Heart right ventricle (tissue), 16 donors: ENCODE measurements at regions not wholly inside any gene's neighbourhood (a gene's known extent, or its start where the extent isn't known, plus 50 kb on each side); places are given as distances from the start of the nearest gene placed in this dataset.
A peak's percentile ranks its signal among the peaks of the same experiment; 100 is the strongest.
"Not testable (repeated sequence)": the region's sequence is repeated elsewhere in the genome, so short reads cannot be mapped to it uniquely, and the experiment has no call there.

ENCODE experiments used
- ATAC-seq, 8 donors: fragments of 200-7000 bp; cut with Tn5 transposase; one replicate each; pipeline ENCODE4 v1.9.1; 2020; ENCODE audit warnings: mild to moderate bottlenecking in 8 of 8, moderate library complexity in 8 of 8, moderate number of reproducible peaks in 1 of 8
- DNase-seq, 2 donors: peaks; one replicate each; pipeline ENCODE4 v3.0.0-alpha.2; 2020
- H3K27ac ChIP-seq, 10 donors: fragments of 200-600 bp; sonication (generic) in 2 of 10; one replicate each; pipeline versions ENCODE4 v1.5.0 to v1.8.0; 2020 to 2022; ENCODE audit warnings: mild to moderate bottlenecking in 3 of 10
- H3K27me3 ChIP-seq, 7 donors: fragments of 200-600 bp; one replicate each; pipeline ENCODE4 v1.8.0; 2021 to 2022; ENCODE audit warnings: mild to moderate bottlenecking in 2 of 7
- H3K36me3 ChIP-seq, 9 donors: fragments of 200-600 bp; sonication (generic) in 1 of 9; one replicate each; pipeline versions ENCODE4 v1.5.0 to v1.8.0; 2020 to 2022; ENCODE audit warnings: mild to moderate bottlenecking in 2 of 9
- H3K4me1 ChIP-seq, 9 donors: fragments of 200-600 bp; sonication (generic) in 1 of 9; one replicate each; pipeline versions ENCODE4 v1.5.0 to v1.8.0; 2020 to 2022; ENCODE audit warnings: mild to moderate bottlenecking in 4 of 9
- H3K4me3 ChIP-seq, 10 donors: fragments of 200-600 bp; sonication (generic) in 2 of 10; one replicate each; pipeline versions ENCODE4 v1.5.0 to v1.8.0; 2020 to 2022; ENCODE audit warnings: mild to moderate bottlenecking in 7 of 10, moderate library complexity in 2 of 10
- H3K9me3 ChIP-seq, 11 donors: fragments of 200-600 bp in 10 of 11; sonication (generic) in 2 of 11; one replicate each; pipeline versions ENCODE4 v1.5.0 to v1.8.0; 2013 to 2022; ENCODE audit warnings: mild to moderate bottlenecking in 2 of 11, control low read depth in 1 of 11, moderate library complexity in 1 of 11
- WGBS, 2 donors: extraction: QIAGEN DNeasy Blood & Tissue Kit; methylation state at CpG; one replicate each; pipeline ENCODE4 v1.1.7; 2013; ENCODE audit warnings: inconsistent platforms in 1 of 2; 5-methylcytosine and 5-hydroxymethylcytosine counted together
- intact Hi-C, 10 donors: fragments of 100-400 bp; cut with DNase I; formaldehyde crosslinking; loops; one replicate each; pipeline versions ENCODE4 v1.11.1 to v1.14.2; 2022
- donor health status: Arrhythmogenic right ventricular cardiomyopathy.
- donor health status: ischemic (EF 13 %, LVEDD 7.1; RV severe dilation, severe dysfunction).
- donor health status: healthy with polysubstance abuse.
- donor health status: DM: no; HTN: yes; CAD: no.
- donor health status: DM: no; HTN: no; CAD: no.
- donor health status: ischemic (EF 25% LVEDD 6.9; RV normal size, moderate dysfunction).
- donor health status: ischemic (EF 25% LVEDD 5.7; RV mildly dilated, moderate dysfunction).
- donor health status: healthy.
- donor health status: DM: yes; HTN: yes; CAD: no.
- donor health status: Ischemic cardiomyopathy.
- donor health status: ischemic (EF 35%, LVEDD 5.7; RV mildly dilated, moderate dysfunction).
- donor health status: nonischemic (EF 11% LVEDD 7.7; RV severe dilation, severe dysfunction).
- donor health status: DM: yes; HTN: yes; CAD: no.
- donor health status: PGD.
- donor health status: ischemic (EF 29% LVEDD 5.4; RV normal size, mild dysfunction).
- donor health status: nonischemic (EF 23%, LVEDD 6.1; RV moderate dilation, normal function).

- H3K27me3 ChIP-seq, result peaks cover 0 to 58% (median 10%) of the 10 kb centered on the region in 7 donors
- intact Hi-C loops, DNase-seq, H3K9me3 ChIP-seq, H3K36me3 ChIP-seq, H3K4me3 ChIP-seq, H3K4me1 ChIP-seq, H3K27ac ChIP-seq: not testable (repeated sequence)
- 11 to 15% methylated on average over 23 to 26 of the region's 27 CpGs for WGBS, 2 donors
- peak in 1 of 8 donors; percentile 59 for ATAC-seq
Observed at GRCh38 chr11:49561240-49561880, 353.0 kb upstream of the FOLH1 start.

DNA sequence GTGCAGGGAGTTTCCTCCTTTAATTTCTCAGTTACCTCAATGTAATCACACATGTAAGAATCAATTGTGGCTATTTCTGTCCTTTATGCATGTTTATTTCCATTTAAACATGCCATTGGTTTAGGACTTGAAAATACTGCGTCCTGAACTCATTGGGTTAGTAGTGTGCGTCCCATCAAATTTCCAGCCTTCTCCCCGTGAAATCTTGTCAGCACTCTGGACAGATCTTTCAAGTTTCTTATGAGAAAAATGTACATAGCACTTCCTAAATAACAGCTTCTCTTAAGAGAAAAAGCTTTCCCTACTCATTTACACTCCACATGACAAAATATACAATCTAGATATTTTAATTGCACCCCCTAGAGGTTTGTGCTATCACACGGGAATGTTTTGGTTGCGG, 353.9 kb upstream of the FOLH1 start:
- ATAC-seq, DNase-seq, H3K4me1 ChIP-seq, H3K27ac ChIP-seq, H3K36me3 ChIP-seq, H3K9me3 ChIP-seq, intact Hi-C loops, H3K4me3 ChIP-seq: not testable (repeated sequence)
- H3K27me3 ChIP-seq, result peaks cover 0 to 54% (median 10%) of the 10 kb centered on the region in 7 donors
- 61 to 63% methylated on average over 5 of the region's 5 CpGs for WGBS, 2 donors

GRCh38 chr11:49579492-49579891, 371.1 kb upstream of the FOLH1 start:
- intact Hi-C loops, H3K27me3 ChIP-seq, H3K4me1 ChIP-seq, DNase-seq, H3K27ac ChIP-seq, H3K9me3 ChIP-seq, ATAC-seq, H3K4me3 ChIP-seq, H3K36me3 ChIP-seq: not testable (repeated sequence)
- 52 to 60% methylated on average over 4 of the region's 4 CpGs for WGBS, 2 donors

- ATAC-seq, H3K27ac ChIP-seq, intact Hi-C loops, H3K9me3 ChIP-seq, DNase-seq, H3K4me1 ChIP-seq, H3K36me3 ChIP-seq, H3K4me3 ChIP-seq, H3K27me3 ChIP-seq: not testable (repeated sequence)
- 34 to 45% methylated on average over 2 of the region's 2 CpGs for WGBS, 2 donors
Observed at GRCh38 chr11:49585495-49585894, 366.7 kb upstream of the OR4C13 start.

- ATAC-seq, intact Hi-C loops: not testable (repeated sequence)
Observed at GRCh38 chr11:49608892-49609291, 343.3 kb upstream of the OR4C13 start.

GRCh38 chr11:49623872-49624271, 328.3 kb upstream of the OR4C13 start:
- intact Hi-C loops, H3K27me3 ChIP-seq, H3K9me3 ChIP-seq, ATAC-seq, H3K4me1 ChIP-seq, H3K4me3 ChIP-seq, H3K27ac ChIP-seq, H3K36me3 ChIP-seq, DNase-seq: not testable (repeated sequence)
- 46 to 64% methylated on average over 1 of the region's 1 CpG for WGBS, 2 donors

More at GRCh38 chr11:49608892-49609291, 343.3 kb upstream of the OR4C13 start:
- DNase-seq, H3K9me3 ChIP-seq, H3K36me3 ChIP-seq, H3K27me3 ChIP-seq, H3K4me1 ChIP-seq, H3K4me3 ChIP-seq, H3K27ac ChIP-seq: not testable (repeated sequence)

DNA sequence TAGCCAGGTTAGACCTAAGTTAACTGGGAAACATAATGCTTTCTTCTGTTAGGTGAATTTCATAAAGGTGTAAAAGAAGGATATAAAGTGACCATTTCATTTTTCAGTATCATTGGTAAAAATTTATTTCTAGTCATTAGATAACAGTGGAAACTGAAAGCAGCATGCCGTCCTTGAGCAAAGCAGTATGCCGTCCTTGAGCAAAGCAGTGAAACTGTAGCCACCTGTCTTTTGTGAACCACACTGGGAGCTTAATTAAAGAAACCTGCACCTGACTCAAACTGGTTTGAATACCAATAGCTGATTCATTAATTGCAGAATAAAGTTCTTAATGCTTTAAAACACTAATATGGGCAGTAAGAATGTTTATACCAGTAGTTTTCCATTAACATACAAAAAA, 281.5 kb upstream of the OR4C13 start:
- H3K27me3 ChIP-seq, ATAC-seq, H3K36me3 ChIP-seq, H3K9me3 ChIP-seq, H3K27ac ChIP-seq, H3K4me1 ChIP-seq, H3K4me3 ChIP-seq, intact Hi-C loops, DNase-seq: not testable (repeated sequence)
- WGBS, 2 donors, result 61 to 66% methylated on average over 2 of the region's 2 CpGs

DNA sequence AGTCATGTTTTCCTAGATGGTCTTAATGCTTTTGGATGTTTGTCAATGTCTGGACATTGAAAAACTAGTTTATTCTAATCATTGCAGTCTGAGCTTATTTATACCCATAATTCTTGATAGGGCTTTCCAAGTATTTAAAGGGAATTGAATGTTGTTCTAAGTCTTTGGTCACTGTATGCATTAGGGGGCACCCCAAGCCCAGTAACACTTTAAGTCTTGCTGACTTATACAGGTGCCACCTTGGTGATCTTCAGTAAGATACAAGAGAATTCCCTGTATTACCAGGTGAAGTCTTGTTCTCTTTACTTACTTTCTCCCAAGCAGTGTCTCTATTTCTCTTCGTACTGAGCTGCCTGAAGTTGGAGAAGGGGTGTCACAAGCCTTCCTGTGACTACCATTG, 250.1 kb upstream of the OR4C13 start:
- 39 to 41% methylated on average over 1 of the region's 1 CpG for WGBS, 2 donors
- H3K4me1 ChIP-seq, H3K27me3 ChIP-seq, DNase-seq, H3K4me3 ChIP-seq, intact Hi-C loops, ATAC-seq, H3K27ac ChIP-seq, H3K36me3 ChIP-seq: not testable (repeated sequence)
- peaks cover 0 to 11% (median 0%) of the 10 kb centered on the region in 11 donors for H3K9me3 ChIP-seq

GRCh38 chr11:49750447-49750846, 201.7 kb upstream of the OR4C13 start:
- H3K4me3 ChIP-seq, H3K27me3 ChIP-seq, DNase-seq, ATAC-seq, intact Hi-C loops, H3K27ac ChIP-seq, H3K36me3 ChIP-seq, H3K4me1 ChIP-seq: not testable (repeated sequence)
- peaks cover 0 to 22% (median 0%) of the 10 kb centered on the region in 11 donors for H3K9me3 ChIP-seq
- 76 to 78% methylated on average over 2 of the region's 2 CpGs for WGBS, 2 donors

- H3K27ac ChIP-seq, H3K36me3 ChIP-seq, intact Hi-C loops, H3K27me3 ChIP-seq, H3K4me3 ChIP-seq, DNase-seq, ATAC-seq, H3K4me1 ChIP-seq: not testable (repeated sequence)
- H3K9me3 ChIP-seq, result peaks cover 0 to 22% (median 0%) of the 10 kb centered on the region in 11 donors
Observed at GRCh38 chr11:49750960-49751359, 201.2 kb upstream of the OR4C13 start.

GRCh38 chr11:49780791-49781190, 171.4 kb upstream of the OR4C13 start:
- H3K27ac ChIP-seq, H3K4me3 ChIP-seq, H3K36me3 ChIP-seq, H3K4me1 ChIP-seq, ATAC-seq, intact Hi-C loops, H3K9me3 ChIP-seq, DNase-seq, H3K27me3 ChIP-seq: not testable (repeated sequence)
- 86 to 94% methylated on average over 17 to 18 of the region's 20 CpGs for WGBS, 2 donors

GRCh38 chr11:49782000-49782399, 170.2 kb upstream of the OR4C13 start:
- H3K9me3 ChIP-seq, H3K27me3 ChIP-seq, H3K27ac ChIP-seq, H3K4me3 ChIP-seq, DNase-seq, intact Hi-C loops, H3K36me3 ChIP-seq, H3K4me1 ChIP-seq, ATAC-seq: not testable (repeated sequence)
- 53 to 64% methylated on average over 1 of the region's 1 CpG for WGBS, 2 donors
